ENCODE measurements at regions not wholly inside any gene's neighbourhood (a gene's known extent, or its start where the extent isn't known, plus 50 kb on each side); places are given as distances from the start of the nearest gene placed in this dataset.

DNA sequence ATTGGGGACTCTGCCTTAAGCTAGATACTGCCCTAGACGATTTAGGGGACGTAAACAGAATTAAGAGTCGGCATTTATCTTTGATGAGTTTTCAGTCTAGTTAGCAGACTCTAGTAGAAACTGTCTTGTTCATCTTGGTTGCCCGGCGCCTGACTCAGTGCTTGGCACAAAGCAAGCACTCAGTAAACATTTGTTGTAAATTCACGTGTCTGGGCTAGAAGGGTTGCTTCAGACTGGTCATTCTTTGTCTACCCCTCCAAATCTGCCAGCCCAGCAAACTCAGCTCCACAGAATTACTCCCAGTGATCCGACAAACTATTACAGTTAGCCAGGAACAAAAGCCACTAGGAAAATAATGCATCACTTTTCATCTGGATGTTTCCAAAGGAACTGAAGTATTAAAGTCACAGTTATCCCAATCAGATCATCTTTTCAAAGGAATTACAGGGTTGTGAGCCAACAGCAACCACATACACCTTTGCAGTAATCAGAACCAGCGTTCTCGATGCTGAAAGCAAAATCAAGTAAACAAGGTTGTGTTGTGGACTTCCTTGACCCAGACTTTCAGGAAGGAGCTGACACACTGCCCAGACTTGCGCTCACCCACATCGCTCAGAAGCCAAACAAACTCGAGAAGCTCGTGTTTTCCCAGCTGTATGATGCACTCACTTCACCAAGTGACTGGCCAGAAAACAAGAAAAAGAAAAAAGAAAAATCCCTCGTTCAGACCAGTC is 66.5 kb upstream of the GADD45A start:
- ATAC-seq = peak; percentile 86
- intact Hi-C loops (cut with micrococcal nuclease; ENCODE audit: unreplicated experiment) (no loop called here), in situ Hi-C loops (cut with HindIII; ENCODE audit: low pct_unique_long_range_greater_than_20kb, low sequenced_read_pairs) (no loop called here)
- H3K27me3 ChIP-seq (ENCODE audit: control insufficient read depth, insufficient read depth, low read length) = no peaks in the 10 kb centered on the region
- H3K9me3 ChIP-seq (ENCODE audit: control insufficient read depth, insufficient read depth, low read depth, low read length) = no peaks in the 10 kb centered on the region
- ChIA-PET CTCF (interaction anchor here (0.6 to 0.9 kb wide), 2 partner anchors 58 to 67 kb away, joined by 3 to 4 read pairs; partner anchors contain the start of gene GADD45A), POLR2A (interaction anchor here (0.9 to 1.9 kb wide), 2 partner anchors 47 to 67 kb away, joined by 4 to 8 read pairs; partner anchors contain the start of gene GADD45A)
- peak overlapping the region in 1 of 2 experiments; percentile 33; a peak in 3 of 4 replicates for H3K4me3 ChIP-seq (ENCODE audit: low read depth in 2 of 2, low read length in 2 of 2)
- peak overlapping the region; percentile 89 for H3K27ac ChIP-seq (ENCODE audit: low read length)
- H3K4me1 ChIP-seq (ENCODE audit: control insufficient read depth, insufficient read depth, low read length) = peaks cover 25% of the 10 kb centered on the region
- DNase-seq (ENCODE audit: low read depth, low spot score) = peak; percentile 58
- TF ChIP-seq SIN3A (IDR thresholded peaks at IDR 0.05; ENCODE audit: borderline replicate concordance, insufficient read depth, low read depth, low read length) = no peak
- TF ChIP-seq, protein P1, sequence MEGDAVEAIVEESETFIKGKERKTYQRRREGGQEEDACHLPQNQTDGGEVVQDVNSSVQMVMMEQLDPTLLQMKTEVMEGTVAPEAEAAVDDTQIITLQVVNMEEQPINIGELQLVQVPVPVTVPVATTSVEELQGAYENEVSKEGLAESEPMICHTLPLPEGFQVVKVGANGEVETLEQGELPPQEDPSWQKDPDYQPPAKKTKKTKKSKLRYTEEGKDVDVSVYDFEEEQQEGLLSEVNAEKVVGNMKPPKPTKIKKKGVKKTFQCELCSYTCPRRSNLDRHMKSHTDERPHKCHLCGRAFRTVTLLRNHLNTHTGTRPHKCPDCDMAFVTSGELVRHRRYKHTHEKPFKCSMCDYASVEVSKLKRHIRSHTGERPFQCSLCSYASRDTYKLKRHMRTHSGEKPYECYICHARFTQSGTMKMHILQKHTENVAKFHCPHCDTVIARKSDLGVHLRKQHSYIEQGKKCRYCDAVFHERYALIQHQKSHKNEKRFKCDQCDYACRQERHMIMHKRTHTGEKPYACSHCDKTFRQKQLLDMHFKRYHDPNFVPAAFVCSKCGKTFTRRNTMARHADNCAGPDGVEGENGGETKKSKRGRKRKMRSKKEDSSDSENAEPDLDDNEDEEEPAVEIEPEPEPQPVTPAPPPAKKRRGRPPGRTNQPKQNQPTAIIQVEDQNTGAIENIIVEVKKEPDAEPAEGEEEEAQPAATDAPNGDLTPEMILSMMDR (IDR thresholded peaks at IDR 0.05) = no peak
- TF ChIP-seq TCF7L2 (IDR thresholded peaks at IDR 0.05; ENCODE audit: low read depth, low read length) = peak; percentile 54; the same call in 1 of the 2 replicates
- no peaks in the 10 kb centered on the region for H3K36me3 ChIP-seq (ENCODE audit: control insufficient read depth, insufficient read depth, low read length)
- BruUV-seq (replicated peaks) = no TSS peak

DNA sequence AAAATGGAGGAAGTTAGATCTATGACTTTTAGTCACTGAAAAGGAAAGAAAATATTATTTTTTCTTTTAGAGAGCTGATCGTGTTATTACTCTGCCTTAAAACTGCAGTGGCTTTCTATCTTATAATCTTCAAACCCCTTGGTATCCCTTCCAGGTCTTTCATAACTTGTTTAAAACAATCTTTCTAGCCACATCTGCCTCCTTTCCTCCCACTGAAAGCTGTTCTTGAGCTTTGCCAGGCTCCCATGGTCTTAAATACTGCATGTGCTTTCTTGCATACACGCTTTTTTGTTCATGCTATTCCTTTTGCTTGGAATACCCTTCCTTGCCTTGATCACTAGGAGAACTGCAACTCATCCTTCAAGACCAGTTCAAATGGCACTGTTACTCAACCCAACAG is 65.9 kb upstream of the GADD45A start:
- ChIA-PET CTCF (interaction anchor here (0.6 to 0.9 kb wide), 2 partner anchors 58 to 66 kb away, joined by 3 to 4 read pairs; partner anchors contain the start of gene GADD45A), POLR2A (interaction anchor here (0.9 to 1.9 kb wide), 2 partner anchors 48 to 66 kb away, joined by 4 to 8 read pairs; partner anchors contain the start of gene GADD45A)
- peak; percentile 41 for ATAC-seq
- no TSS peak for BruUV-seq (replicated peaks)
- intact Hi-C loops (cut with micrococcal nuclease; ENCODE audit: unreplicated experiment) = no loop called here
- no peak for DNase-seq (ENCODE audit: low read depth, low spot score)
- Histone ChIP-seq H3K27me3 (ENCODE audit: control insufficient read depth, insufficient read depth, low read length) (no peaks in the 10 kb centered on the region), H3K36me3 (ENCODE audit: control insufficient read depth, insufficient read depth, low read length) (no peaks in the 10 kb centered on the region), H3K4me3 (ENCODE audit: low read depth in 2 of 2, low read length in 2 of 2) (peak overlapping the region in 1 of 2 experiments; percentile 33; a peak in 1 of 4 replicates), H3K4me1 (ENCODE audit: control insufficient read depth, insufficient read depth, low read length) (peaks cover 25% of the 10 kb centered on the region), H3K27ac (ENCODE audit: low read length) (peak overlapping the region; percentile 89), H3K9me3 (ENCODE audit: control insufficient read depth, insufficient read depth, low read depth, low read length) (no peaks in the 10 kb centered on the region)
- in situ Hi-C loops (cut with HindIII; ENCODE audit: low pct_unique_long_range_greater_than_20kb, low sequenced_read_pairs) = no loop called here
- TF ChIP-seq POLR2AphosphoS5 (IDR thresholded peaks at IDR 0.05; ENCODE audit: low read depth, low read length) (no peak), SIN3A (IDR thresholded peaks at IDR 0.05; ENCODE audit: borderline replicate concordance, insufficient read depth, low read depth, low read length) (no peak), TCF7L2 (IDR thresholded peaks at IDR 0.05; ENCODE audit: low read depth, low read length) (no peak)
- TF ChIP-seq, protein P1 (IDR thresholded peaks at IDR 0.05) = no peak
- TF ChIP-seq, protein P2, sequence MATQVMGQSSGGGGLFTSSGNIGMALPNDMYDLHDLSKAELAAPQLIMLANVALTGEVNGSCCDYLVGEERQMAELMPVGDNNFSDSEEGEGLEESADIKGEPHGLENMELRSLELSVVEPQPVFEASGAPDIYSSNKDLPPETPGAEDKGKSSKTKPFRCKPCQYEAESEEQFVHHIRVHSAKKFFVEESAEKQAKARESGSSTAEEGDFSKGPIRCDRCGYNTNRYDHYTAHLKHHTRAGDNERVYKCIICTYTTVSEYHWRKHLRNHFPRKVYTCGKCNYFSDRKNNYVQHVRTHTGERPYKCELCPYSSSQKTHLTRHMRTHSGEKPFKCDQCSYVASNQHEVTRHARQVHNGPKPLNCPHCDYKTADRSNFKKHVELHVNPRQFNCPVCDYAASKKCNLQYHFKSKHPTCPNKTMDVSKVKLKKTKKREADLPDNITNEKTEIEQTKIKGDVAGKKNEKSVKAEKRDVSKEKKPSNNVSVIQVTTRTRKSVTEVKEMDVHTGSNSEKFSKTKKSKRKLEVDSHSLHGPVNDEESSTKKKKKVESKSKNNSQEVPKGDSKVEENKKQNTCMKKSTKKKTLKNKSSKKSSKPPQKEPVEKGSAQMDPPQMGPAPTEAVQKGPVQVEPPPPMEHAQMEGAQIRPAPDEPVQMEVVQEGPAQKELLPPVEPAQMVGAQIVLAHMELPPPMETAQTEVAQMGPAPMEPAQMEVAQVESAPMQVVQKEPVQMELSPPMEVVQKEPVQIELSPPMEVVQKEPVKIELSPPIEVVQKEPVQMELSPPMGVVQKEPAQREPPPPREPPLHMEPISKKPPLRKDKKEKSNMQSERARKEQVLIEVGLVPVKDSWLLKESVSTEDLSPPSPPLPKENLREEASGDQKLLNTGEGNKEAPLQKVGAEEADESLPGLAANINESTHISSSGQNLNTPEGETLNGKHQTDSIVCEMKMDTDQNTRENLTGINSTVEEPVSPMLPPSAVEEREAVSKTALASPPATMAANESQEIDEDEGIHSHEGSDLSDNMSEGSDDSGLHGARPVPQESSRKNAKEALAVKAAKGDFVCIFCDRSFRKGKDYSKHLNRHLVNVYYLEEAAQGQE (IDR thresholded peaks at IDR 0.05; ENCODE audit: insufficient read depth in 1 of 2, low read depth in 2 of 2, low read length in 1 of 2) = no peak
